PFSK-1 (cell line): ENCODE measurements at regions not wholly inside any gene's neighbourhood (a gene's known extent, or its start where the extent isn't known, plus 50 kb on each side); places are given as distances from the start of the nearest gene placed in this dataset.

Experiments
- FOXP2 ChIP-seq: optimal IDR thresholded peaks from 2 replicates; pipeline ENCODE3; 2011; ENCODE audit warnings: borderline replicate concordance, control low read depth, inconsistent platforms; ENCODE audit not compliant: insufficient read depth; ENCODE audit errors: extremely low read length, extremely low read depth
- POLR2AphosphoS5 ChIP-seq: IDR thresholded peaks from 2 replicates; pipeline ENCODE4 v1.6.1; 2012; ENCODE audit warnings: low read depth, mild to moderate bottlenecking, control low read depth, low read length, moderate library complexity
- REST ChIP-seq, 2 experiments: IDR thresholded peaks; 2 replicates each; pipeline versions ENCODE4 v1.6.1 to v1.8.0; 2011 to 2012; ENCODE audit warnings: low read depth in 2 of 2, low read length in 2 of 2, control low read depth in 1 of 2, inconsistent platforms in 1 of 2, mild to moderate bottlenecking in 1 of 2, moderate library complexity in 1 of 2; ENCODE audit not compliant: insufficient read depth in 1 of 2
- SIN3A ChIP-seq: IDR thresholded peaks from 2 replicates; pipeline ENCODE4 v1.6.1; 2012; ENCODE audit warnings: mild to moderate bottlenecking, low read length, moderate library complexity, borderline replicate concordance; ENCODE audit not compliant: insufficient read depth
- TAF1 ChIP-seq: IDR thresholded peaks from 2 replicates; pipeline ENCODE4 v1.6.1; 2012; ENCODE audit warnings: low read length, control low read depth, borderline replicate concordance; ENCODE audit not compliant: insufficient read depth

DNA sequence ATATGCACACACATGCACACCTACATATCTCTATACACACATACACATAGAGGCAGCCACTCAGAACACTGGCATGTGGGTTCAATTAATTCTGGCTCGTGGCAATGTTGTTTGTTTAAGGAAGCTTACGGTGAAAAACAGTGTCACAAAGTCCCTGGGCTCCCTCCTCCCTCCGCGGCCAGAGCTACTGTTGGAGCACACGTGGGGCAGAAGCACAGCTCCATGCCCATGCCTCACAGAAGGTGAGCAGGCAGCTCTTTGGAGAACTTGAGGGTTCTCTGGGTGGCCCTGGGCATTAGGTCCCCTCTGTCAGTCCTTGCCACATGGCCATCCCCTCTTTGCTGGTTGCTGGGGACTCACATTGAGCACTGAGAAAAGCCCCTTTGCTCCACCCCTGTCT, 107.5 kb downstream of the GADD45G start:
- TF ChIP-seq SIN3A (no peak), TAF1 (no peak), REST (IDR thresholded peaks at IDR 0.05; ENCODE audit: insufficient read depth in 1 of 2, low read depth in 2 of 2, low read length in 2 of 2) (no peak), POLR2AphosphoS5 (no peak), FOXP2 (no peak)

- TF ChIP-seq TAF1, result no peak
- no peak for TF ChIP-seq SIN3A
- no peak for TF ChIP-seq FOXP2
- TF ChIP-seq REST (IDR thresholded peaks at IDR 0.05; ENCODE audit: insufficient read depth in 1 of 2, low read depth in 2 of 2, low read length in 2 of 2), result no peak
- no peak for TF ChIP-seq POLR2AphosphoS5
Observed at GRCh38 chr9:89714321-89714720, 109.5 kb downstream of the GADD45G start.

DNA sequence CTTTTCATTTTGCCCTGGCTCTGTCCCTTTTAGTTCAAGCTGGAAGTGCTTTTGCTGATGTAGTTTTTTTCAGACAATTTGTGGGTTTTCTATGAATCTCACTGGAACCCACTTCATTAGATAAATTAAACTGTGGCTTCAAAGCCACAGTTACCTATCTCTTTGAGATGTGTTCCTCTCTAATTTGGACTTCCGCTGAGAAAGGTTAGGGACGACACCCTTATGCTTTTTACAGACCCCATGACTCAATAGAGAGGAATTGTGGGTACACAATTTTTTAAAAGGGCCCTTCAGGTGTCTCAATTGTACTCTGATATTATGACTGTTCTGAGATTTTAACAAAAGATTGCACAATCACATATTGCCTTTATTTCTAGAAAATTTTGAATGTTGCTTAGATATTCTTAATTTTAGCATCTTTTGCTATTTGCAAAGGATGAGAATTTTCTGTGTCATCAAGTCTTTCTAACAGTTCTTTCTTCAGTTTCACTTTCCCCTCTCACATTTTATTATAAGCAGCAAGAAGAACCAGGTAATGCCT, 110.6 kb downstream of the GADD45G start:
- TF ChIP-seq REST (IDR thresholded peaks at IDR 0.05; ENCODE audit: insufficient read depth in 1 of 2, low read depth in 2 of 2, low read length in 2 of 2) (no peak), FOXP2 (no peak), POLR2AphosphoS5 (no peak), TAF1 (no peak)

DNA sequence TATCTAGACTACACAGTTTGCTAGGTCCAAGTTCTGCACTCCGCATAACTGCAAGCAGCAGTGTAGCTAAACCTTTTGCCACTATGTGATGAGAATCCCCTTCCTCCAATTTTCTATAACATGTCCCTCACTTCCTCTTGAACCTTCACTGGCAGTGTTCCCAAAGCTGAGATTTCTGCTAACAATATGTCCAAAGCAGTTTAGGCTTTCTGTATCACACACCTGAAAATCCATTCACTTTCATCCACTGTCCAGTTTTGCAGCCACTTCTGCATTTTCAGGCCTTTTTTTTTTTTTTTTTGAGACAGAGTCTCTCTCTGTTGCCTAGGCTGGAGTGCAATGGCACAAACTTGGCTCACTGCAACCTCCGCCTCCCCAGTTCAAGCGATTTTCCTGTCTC, 111.1 kb downstream of the GADD45G start:
- TF ChIP-seq POLR2AphosphoS5 (no peak), REST (IDR thresholded peaks at IDR 0.05; ENCODE audit: insufficient read depth in 1 of 2, low read depth in 2 of 2, low read length in 2 of 2) (no peak), TAF1 (no peak), FOXP2 (no peak), SIN3A (no peak)

- TF ChIP-seq POLR2AphosphoS5 (no peak), TAF1 (no peak)
Observed at GRCh38 chr9:89716559-89716958, 111.7 kb downstream of the GADD45G start.
